ENCODE measurements at regions not wholly inside any gene's neighbourhood (a gene's known extent, or its start where the extent isn't known, plus 50 kb on each side); places are given as distances from the start of the nearest gene placed in this dataset.

GRCh38 chr14:98240376-98240775, 1031.6 kb downstream of the BCL11B start:
- no peak for TF ChIP-seq CTCF (IDR thresholded peaks at IDR 0.05; ENCODE audit: extremely low read depth in 1 of 2, insufficient read depth in 1 of 2, low read depth in 1 of 2, low read length in 2 of 2)
- no peak for TF ChIP-seq POLR2AphosphoS5 (IDR thresholded peaks at IDR 0.05; ENCODE audit: insufficient read depth, low read depth, low read length)
- TF ChIP-seq POLR2A (IDR thresholded peaks at IDR 0.05; ENCODE audit: low read depth, low read length), result no peak
- TF ChIP-seq FOS (IDR thresholded peaks at IDR 0.05; ENCODE audit: borderline replicate concordance, insufficient read depth, low read length), result no peak
- no peak for TF ChIP-seq MAX (IDR thresholded peaks at IDR 0.05; ENCODE audit: insufficient read depth, insufficient read length)
